B cell (primary cell): ENCODE measurements at regions not wholly inside any gene's neighbourhood (a gene's known extent, or its start where the extent isn't known, plus 50 kb on each side); places are given as distances from the start of the nearest gene placed in this dataset.

Experiments used
- ATAC-seq: fragments of 200-7000 bp; cut with Tn5 transposase; one replicate; pipeline ENCODE4 v1.10.0; 2021; ENCODE audit warnings: low read depth, mild to moderate bottlenecking, moderate number of reproducible peaks, moderate library complexity
- CTCF ChIA-PET: fragments of 350-600 bp; sonication (Branson Sonifier 250); formaldehyde crosslinking; loops from one replicate; lab custom pipeline; 2021; ENCODE audit warnings: antibody characterized with exemption, inconsistent platforms; lab: Charles Lee
- POLR2A ChIA-PET: fragments of 350-600 bp; sonication (Branson Sonifier 250); formaldehyde crosslinking; loops from one replicate; lab custom pipeline; 2021; ENCODE audit warnings: antibody characterized with exemption; lab: Charles Lee
- DNase-seq: peaks from one replicate; pipeline ENCODE4 v3.0.0; 2013
- H2AFZ ChIP-seq: 2 replicates; pipeline ENCODE4 v1.6.1; 2012; ENCODE audit warnings: mild to moderate bottlenecking, low read depth, low read length; ENCODE audit not compliant: insufficient read depth, poor library complexity, severe bottlenecking
- H3K27ac ChIP-seq, 2 donors: 1 replicate in 1 of 2; 2 replicates in 1 of 2; pipeline ENCODE4 v1.5.1; 2012 to 2013; ENCODE audit warnings: low read length in 2 of 2, mild to moderate bottlenecking in 2 of 2, moderate library complexity in 1 of 2
- H3K27me3 ChIP-seq, 4 experiments: fragments of 200-600 bp in 1 of 4; sonication (generic) in 1 of 4; replicated peaks in 1 of 4; 1 replicate in 2 of 4; 2 replicates in 2 of 4; pipeline versions ENCODE4 v1.6.1 to v1.7.0; 2013 to 2016; ENCODE audit warnings: low read length in 3 of 4, mild to moderate bottlenecking in 2 of 4, mixed read lengths in 1 of 4, moderate library complexity in 1 of 4; ENCODE audit not compliant: insufficient read depth in 4 of 4, control insufficient read depth in 3 of 4; ENCODE audit errors: control extremely low read depth in 1 of 4
- H3K36me3 ChIP-seq, 2 experiments: replicated peaks in 1 of 2; 1 replicate in 1 of 2; 2 replicates in 1 of 2; pipeline versions ENCODE4 v1.6.1 to v1.7.1; 2013; ENCODE audit warnings: low read length in 1 of 2; ENCODE audit not compliant: insufficient read depth in 2 of 2, control insufficient read depth in 1 of 2; ENCODE audit errors: control extremely low read depth in 1 of 2, extremely low read depth in 1 of 2
- H3K4me1 ChIP-seq, 2 donors: fragments of 200-600 bp in 1 of 2; sonication (generic) in 1 of 2; 1 replicate in 1 of 2; 2 replicates in 1 of 2; pipeline versions ENCODE4 v1.5.1 to v1.6.1; 2013 to 2017; ENCODE audit warnings: low read length in 2 of 2; ENCODE audit not compliant: control insufficient read depth in 2 of 2, insufficient read depth in 2 of 2
- H3K4me2 ChIP-seq: replicated peaks from 2 replicates; pipeline ENCODE3; 2012; ENCODE audit warnings: mild to moderate bottlenecking, low read depth, low read length; ENCODE audit not compliant: poor library complexity, severe bottlenecking
- H3K4me3 ChIP-seq, 5 experiments: fragments of 200-600 bp in 1 of 5; sonication (generic) in 1 of 5; 1 replicate in 3 of 5; 2 replicates in 2 of 5; pipeline versions ENCODE4 v1.5.1 to v1.7.0; 2011 to 2016; ENCODE audit warnings: low read length in 4 of 5, mild to moderate bottlenecking in 4 of 5, low read depth in 2 of 5, control low read depth in 1 of 5, moderate library complexity in 1 of 5; ENCODE audit not compliant: insufficient read depth in 1 of 5; ENCODE audit errors: control extremely low read depth in 1 of 5, extremely low read depth in 1 of 5
- H3K79me2 ChIP-seq: fragments of 200-600 bp; sonication (generic); one replicate; pipeline ENCODE4 v1.6.0; 2016; ENCODE audit warnings: low read length; ENCODE audit not compliant: control insufficient read depth, insufficient read depth
- H3K9ac ChIP-seq: fragments of 200-600 bp; sonication (generic); 2 replicates; pipeline ENCODE4 v1.6.1; 2017; ENCODE audit warnings: mild to moderate bottlenecking, low read length, moderate library complexity
- H3K9me3 ChIP-seq, 3 donors: one replicate each; pipeline versions ENCODE4 v1.6.1 to v1.7.1; 2013; ENCODE audit warnings: low read length in 2 of 3; ENCODE audit not compliant: control insufficient read depth in 2 of 3, insufficient read depth in 1 of 3; ENCODE audit errors: control extremely low read depth in 1 of 3
- H4K20me1 ChIP-seq: 2 replicates; pipeline ENCODE4 v1.6.0; 2012; ENCODE audit warnings: mild to moderate bottlenecking, low read length; ENCODE audit not compliant: insufficient read depth, control insufficient read depth, poor library complexity, severe bottlenecking
- H3K27ac Mint-ChIP-seq: one replicate; pipeline ENCODE4 v1.8.0; 2021; ENCODE audit warnings: mixed read lengths
- H3K27me3 Mint-ChIP-seq: one replicate; pipeline ENCODE4 v1.8.0; 2021; ENCODE audit warnings: mixed read lengths
- H3K4me1 Mint-ChIP-seq: one replicate; pipeline ENCODE4 v1.8.0; 2021; ENCODE audit warnings: mixed read lengths
- H3K4me3 Mint-ChIP-seq: one replicate; pipeline ENCODE4 v1.8.0; 2021; ENCODE audit warnings: mixed read lengths
- H3K9me3 Mint-ChIP-seq: one replicate; pipeline ENCODE4 v1.8.0; 2022; ENCODE audit warnings: mixed read lengths; ENCODE audit not compliant: insufficient read depth
- CTCF ChIP-seq: fragments of 200-600 bp; IDR thresholded peaks from one replicate; pipeline ENCODE4 v1.8.0; 2022; ENCODE audit warnings: antibody characterized with exemption, mild to moderate bottlenecking
- EZH2 ChIP-seq: IDR thresholded peaks from 2 replicates; pipeline ENCODE4 v1.6.1; 2012; ENCODE audit warnings: borderline replicate concordance, low read depth, mild to moderate bottlenecking, moderate library complexity, low read length; ENCODE audit not compliant: insufficient read depth, poor library complexity, severe bottlenecking
- WGBS: methylation state at CpG from one replicate; pipeline ENCODE4 v1.1.5; 2013; ENCODE audit warnings: missing lambda C conversion rate; ENCODE audit not compliant: insufficient coverage; 5-methylcytosine and 5-hydroxymethylcytosine counted together
- intact Hi-C: fragments of 100-400 bp; cut with micrococcal nuclease; formaldehyde crosslinking; loops from one replicate; pipeline ENCODE4 v1.10.0; 2022

- DNase-seq, result no peak
- ChIA-PET CTCF (no interaction called here), POLR2A (no interaction called here)
- H3K9ac ChIP-seq, result no peak overlapping the region
- TF ChIP-seq CTCF (no peak), EZH2 (no peak)
- H2AFZ ChIP-seq, result no peak overlapping the region
- no peaks in the 10 kb centered on the region for H3K9me3 Mint-ChIP-seq
- WGBS, result 88% methylated on average over 4 of the region's 4 CpGs
- intact Hi-C loops, result no loop called here
- H3K4me3 ChIP-seq, result no peak overlapping the region
- no peak overlapping the region for H3K4me2 ChIP-seq
- H3K79me2 ChIP-seq, result no peaks in the 10 kb centered on the region
- H3K4me1 ChIP-seq, result no peaks in the 10 kb centered on the region
- H3K4me1 Mint-ChIP-seq, result no peaks in the 10 kb centered on the region
- no peak overlapping the region for H3K27ac ChIP-seq
- no peaks in the 10 kb centered on the region for H3K9me3 ChIP-seq
- H3K27ac Mint-ChIP-seq, result no peak overlapping the region
- no peaks in the 10 kb centered on the region for H4K20me1 ChIP-seq
- H3K27me3 ChIP-seq, result no peaks in the 10 kb centered on the region
- H3K4me3 Mint-ChIP-seq, result no peak overlapping the region
- ATAC-seq, result no peak
- H3K36me3 ChIP-seq, result no peaks in the 10 kb centered on the region
- H3K27me3 Mint-ChIP-seq, result no peaks in the 10 kb centered on the region
Measured at GRCh38 chrX:151860827-151861226, 51.9 kb upstream of the MAGEA4 start.
